A549 (cell line): ENCODE measurements at regions not wholly inside any gene's neighbourhood (a gene's known extent, or its start where the extent isn't known, plus 50 kb on each side); places are given as distances from the start of the nearest gene placed in this dataset.
A peak's percentile ranks its signal among the peaks of the same experiment; 100 is the strongest.
"Not testable (repeated sequence)": the region's sequence is repeated elsewhere in the genome, so short reads cannot be mapped to it uniquely, and the experiment has no call there.

Experiments
- ATAC-seq, 2 experiments: fragments of 200-7000 bp in 1 of 2; fragments of >200 bp in 1 of 2; cut with Nextera tagmentation in 1 of 2; cut with Tn5 transposase in 1 of 2; 3 replicates each; pipeline versions ENCODE4 v1.8.0 to v1.9.1; 2018 to 2020; ENCODE audit warnings: mild to moderate bottlenecking in 1 of 2, moderate library complexity in 1 of 2
- CTCF ChIA-PET: fragments of 300-600 bp; sonication (Branson Sonifier 250); formaldehyde crosslinking; extraction: SDS; loops from one replicate; lab custom pipeline; 2021; ENCODE audit warnings: antibody characterized with exemption, inconsistent platforms; lab: Yijun Ruan, JAX
- POLR2A ChIA-PET: fragments of 350-600 bp; formaldehyde crosslinking; extraction: SDS; loops from one replicate; lab custom pipeline; 2021; ENCODE audit warnings: antibody characterized with exemption, inconsistent platforms; lab: Yijun Ruan, JAX
- DNase-seq, 2 experiments: peaks; one replicate each; pipeline versions ENCODE4 v3.0.0 to v3.0.0-alpha.2; 2011 to 2016; ENCODE audit warnings: low read depth in 1 of 2, low spot score in 1 of 2
- FAIRE-seq: peaks from 2 replicates; lab custom pipeline; 2011; peaks lifted over from hg19 to GRCh38; lab: Jason Lieb, UNC
- H3K27ac ChIP-seq, 2 experiments: fragments of >200 bp; sonication (Bioruptor Twin); formaldehyde crosslinking; 3 replicates each; pipeline ENCODE4 v1.5.1; 2016 to 2017
- H3K4me1 ChIP-seq: fragments of >200 bp; sonication (Bioruptor Twin); formaldehyde crosslinking; 3 replicates; pipeline ENCODE4 v1.6.1; 2016
- H3K4me2 ChIP-seq: fragments of >200 bp; sonication (Bioruptor Twin); formaldehyde crosslinking; 3 replicates; pipeline ENCODE4 v1.6.1; 2016
- H3K4me3 ChIP-seq: fragments of >200 bp; sonication (Bioruptor Twin); formaldehyde crosslinking; 3 replicates; pipeline ENCODE4 v1.5.1; 2016
- H3K9me3 ChIP-seq: fragments of >200 bp; sonication (Bioruptor Twin); formaldehyde crosslinking; 3 replicates; pipeline ENCODE4 v1.6.1; 2016
- BHLHE40 ChIP-seq: IDR thresholded peaks from 2 replicates; pipeline ENCODE4 v1.6.1; 2012; ENCODE audit warnings: low read depth, low read length, inconsistent platforms
- CBX2 ChIP-seq: fragments of 200-600 bp; sonication (generic); IDR thresholded peaks from 2 replicates; pipeline ENCODE4 v1.6.1; 2016; ENCODE audit warnings: low read depth, mild to moderate bottlenecking, borderline replicate concordance
- CHD2 ChIP-seq: fragments of 150-350 bp; IDR thresholded peaks from 2 replicates; pipeline ENCODE4 v1.6.1; 2014; ENCODE audit warnings: low read length; ENCODE audit not compliant: partially characterized antibody
- CHD4 ChIP-seq: fragments of 200-600 bp; sonication (generic); IDR thresholded peaks from 2 replicates; pipeline ENCODE4 v1.6.1; 2016; ENCODE audit warnings: antibody characterized with exemption, mild to moderate bottlenecking, borderline replicate concordance
- ESRRA ChIP-seq: fragments of 150-350 bp; IDR thresholded peaks from 2 replicates; pipeline ENCODE4 v1.6.1; 2014; ENCODE audit warnings: mild to moderate bottlenecking, low read length, borderline replicate concordance
- FOSB ChIP-seq: fragments of 250-450 bp; sonication (Bioruptor Pico); IDR thresholded peaks from 2 replicates; pipeline ENCODE4 v1.5.0; 2020; ENCODE audit warnings: mild to moderate bottlenecking, moderate library complexity
- GATA3 ChIP-seq: IDR thresholded peaks from 2 replicates; pipeline ENCODE4 v1.6.1; 2012; ENCODE audit warnings: borderline replicate concordance
- HOXB5 ChIP-seq: fragments of 250-450 bp; sonication (Bioruptor Pico); IDR thresholded peaks from 2 replicates; pipeline ENCODE4 v1.5.0; 2020; ENCODE audit warnings: mild to moderate bottlenecking, moderate library complexity
- JUN ChIP-seq, 2 experiments: fragments of >200 bp; sonication (Bioruptor Twin); formaldehyde crosslinking; IDR thresholded peaks; 2 replicates in 1 of 2; 3 replicates in 1 of 2; pipeline ENCODE4 v1.6.1; 2016 to 2017
- KDM1A ChIP-seq: fragments of 200-600 bp; sonication (generic); IDR thresholded peaks from 2 replicates; pipeline ENCODE4 v1.6.1; 2016; ENCODE audit warnings: low read depth, mild to moderate bottlenecking
- MAZ ChIP-seq: fragments of 150-350 bp; IDR thresholded peaks from 2 replicates; pipeline ENCODE4 v1.6.1; 2014; ENCODE audit warnings: antibody characterized with exemption, low read depth, low read length, borderline replicate concordance
- MYC ChIP-seq: IDR thresholded peaks from 2 replicates; pipeline ENCODE4 v1.6.1; 2012; ENCODE audit warnings: mild to moderate bottlenecking, inconsistent platforms, low read length, improper control_type of control experiment, borderline replicate concordance
- NFE2L2 ChIP-seq: fragments of 150-350 bp; conservative IDR thresholded peaks from 2 replicates; pipeline ENCODE4 v1.6.1; 2014; ENCODE audit warnings: low read length
- NPAS2 ChIP-seq: fragments of 250-450 bp; sonication (Bioruptor Pico); IDR thresholded peaks from 2 replicates; pipeline ENCODE4 v1.8.0; 2022; ENCODE audit warnings: mild to moderate bottlenecking, moderate library complexity, borderline replicate concordance
- NR3C1 ChIP-seq: fragments of >200 bp; sonication (Bioruptor Twin); formaldehyde crosslinking; IDR thresholded peaks from 3 replicates; pipeline ENCODE4 v1.6.1; 2017
- RARB ChIP-seq: fragments of 250-450 bp; sonication (Bioruptor Pico); IDR thresholded peaks from 2 replicates; pipeline ENCODE4 v1.8.0; 2021; ENCODE audit warnings: mild to moderate bottlenecking, moderate library complexity
- RCOR1 ChIP-seq: fragments of 150-350 bp; IDR thresholded peaks from 2 replicates; pipeline ENCODE4 v1.6.1; 2014; ENCODE audit warnings: antibody characterized with exemption, low read length, low read depth
- REST ChIP-seq: fragments of 200-600 bp; sonication (generic); IDR thresholded peaks from 2 replicates; pipeline ENCODE4 v1.6.1; 2016; ENCODE audit warnings: antibody characterized with exemption, mild to moderate bottlenecking, moderate library complexity
- RFX5 ChIP-seq: fragments of 450-650 bp; IDR thresholded peaks from 2 replicates; pipeline ENCODE4 v1.7.1; 2014; ENCODE audit warnings: antibody characterized with exemption, mild to moderate bottlenecking, moderate library complexity
- TFCP2L1 ChIP-seq: fragments of 250-450 bp; sonication (Bioruptor Pico); IDR thresholded peaks from 2 replicates; pipeline ENCODE4 v1.5.0; 2021; ENCODE audit warnings: mild to moderate bottlenecking
- ZFP36 ChIP-seq: fragments of 450-650 bp; IDR thresholded peaks from 2 replicates; pipeline ENCODE4 v1.6.1; 2014; ENCODE audit warnings: borderline replicate concordance; ENCODE audit not compliant: partially characterized antibody
- ZSCAN20 ChIP-seq: fragments of 250-450 bp; sonication (Bioruptor Pico); IDR thresholded peaks from 2 replicates; pipeline ENCODE4 v1.8.0; 2022; ENCODE audit warnings: mild to moderate bottlenecking, moderate library complexity
- WGBS: methylation state at CpG from one replicate; pipeline ENCODE4 v1.1.6; 2017; ENCODE audit errors: missing lambda C conversion rate; 5-methylcytosine and 5-hydroxymethylcytosine counted together

GRCh38 chr20:59484228-59484627 is 120.1 kb upstream of the PHACTR3 start:
- CTCF ChIA-PET: interaction anchor here (0.9 to 1.6 kb wide), 2 partner anchors 11 kb away, joined by 3 to 4 read pairs; no protein-coding TSS in a partner anchor
- Histone ChIP-seq H3K4me3 (no peak overlapping the region), H3K4me1 (no peaks in the 10 kb centered on the region), H3K27ac (no peak overlapping the region), H3K9me3 (peaks cover 2% of the 10 kb centered on the region; the same call in 1 of the 3 replicates), H3K4me2 (no peak overlapping the region)
- FAIRE-seq (no peak), ATAC-seq (no peak), DNase-seq (no peak)
- POLR2A ChIA-PET: no interaction called here
- 37% methylated on average over 6 of the region's 6 CpGs for WGBS
- TF ChIP-seq MYC: no peak
- TF ChIP-seq NPAS2 (CRISPR knock-in tag): no peak
- TF ChIP-seq HOXB5: no peak
- TF ChIP-seq GATA3: no peak
- TF ChIP-seq REST: no peak
- no peak for TF ChIP-seq NR3C1
- TF ChIP-seq MAZ: no peak
- no peak for TF ChIP-seq ZFP36
- no peak for TF ChIP-seq KDM1A
- no peak for TF ChIP-seq CBX2
- no peak for TF ChIP-seq BHLHE40
- no peak for TF ChIP-seq CHD2
- no peak for TF ChIP-seq NFE2L2
- TF ChIP-seq, all 56 proteins: peak for 0

- POLR2A ChIA-PET: no interaction called here
- CTCF ChIA-PET: interaction anchor here (0.9 to 2.0 kb wide), 3 partner anchors 8 to 10 kb away, joined by 3 to 12 read pairs (median 3); no protein-coding TSS in a partner anchor
- Histone ChIP-seq H3K4me2 (no peak overlapping the region), H3K9me3 (no peaks in the 10 kb centered on the region; the same call in 2 of the 3 replicates), H3K27ac (no peak overlapping the region), H3K4me3 (no peak overlapping the region)
- DNase-seq (no peak), ATAC-seq (no peak), FAIRE-seq (no peak)
- 62% methylated on average over 8 of the region's 8 CpGs for WGBS
- TF ChIP-seq ZSCAN20 (CRISPR knock-in tag): no peak
- TF ChIP-seq RCOR1: no peak
- TF ChIP-seq JUN (IDR thresholded peaks at IDR 0.05): no peak
- TF ChIP-seq TFCP2L1 (CRISPR knock-in tag): no peak
- no peak for TF ChIP-seq KDM1A
- TF ChIP-seq RARB (CRISPR knock-in tag): no peak
- no peak for TF ChIP-seq CHD4
- TF ChIP-seq NPAS2 (CRISPR knock-in tag): no peak
- no peak for TF ChIP-seq FOSB (CRISPR knock-in tag)
- no peak for TF ChIP-seq RFX5
- TF ChIP-seq ESRRA: no peak
- TF ChIP-seq, all 56 proteins: peak for 0
- H3K4me1 ChIP-seq: no peaks in the 10 kb centered on the region
These were observed 118.5 kb upstream of the PHACTR3 start for GRCh38 chr20:59485576-59486454.

GRCh38 chr20:59488459-59488858 is 115.9 kb upstream of the PHACTR3 start:
- ATAC-seq, DNase-seq, H3K4me2 ChIP-seq, H3K27ac ChIP-seq, H3K4me1 ChIP-seq, POLR2A ChIA-PET, H3K9me3 ChIP-seq, H3K4me3 ChIP-seq, CTCF ChIA-PET, FAIRE-seq: not testable (repeated sequence)
- WGBS: 55% methylated on average over 6 of the region's 6 CpGs

GRCh38 chr20:59490196-59491004 is 113.9 kb upstream of the PHACTR3 start:
- H3K27ac ChIP-seq, H3K4me1 ChIP-seq, DNase-seq, POLR2A ChIA-PET, H3K4me2 ChIP-seq, ATAC-seq, H3K4me3 ChIP-seq, H3K9me3 ChIP-seq: not testable (repeated sequence)
- FAIRE-seq: peak; percentile 39
- CTCF ChIA-PET: interaction anchor here (0.5 to 1.4 kb wide), 5 partner anchors 15 to 651 kb away, joined by 3 to 5 read pairs (median 4); no protein-coding TSS in a partner anchor
- WGBS: 76% methylated on average over 18 of the region's 18 CpGs
